Fibroblast of lung (primary cell): ENCODE measurements at regions not wholly inside any gene's neighbourhood (a gene's known extent, or its start where the extent isn't known, plus 50 kb on each side); places are given as distances from the start of the nearest gene placed in this dataset.

Source experiments
- DNase-seq, 2 donors: peaks; one replicate each; pipeline versions ENCODE4 v3.0.0 to v3.0.0-alpha.2; 2010; ENCODE audit warnings: low read depth in 2 of 2
- H2AFZ ChIP-seq: 2 replicates; pipeline ENCODE4 v1.5.1; 2012; ENCODE audit warnings: low read length, control low read depth, inconsistent platforms
- H3K27ac ChIP-seq: 2 replicates; pipeline ENCODE4 v1.5.1; 2011; ENCODE audit warnings: low read length, control low read depth; ENCODE audit not compliant: insufficient read depth
- H3K27me3 ChIP-seq: 2 replicates; pipeline ENCODE4 v1.5.1; 2011; ENCODE audit warnings: mild to moderate bottlenecking, low read length; ENCODE audit not compliant: control insufficient read depth, insufficient read depth
- H3K36me3 ChIP-seq: 2 replicates; pipeline ENCODE4 v1.5.1; 2011; ENCODE audit warnings: low read length; ENCODE audit not compliant: control insufficient read depth, insufficient read depth
- H3K4me1 ChIP-seq: 2 replicates; pipeline ENCODE4 v1.5.1; 2011; ENCODE audit warnings: low read length; ENCODE audit not compliant: control insufficient read depth, insufficient read depth; ENCODE audit errors: extremely low read depth
- H3K4me2 ChIP-seq: 2 replicates; pipeline ENCODE4 v1.5.1; 2011; ENCODE audit warnings: low read length, control low read depth; ENCODE audit not compliant: insufficient read depth; ENCODE audit errors: extremely low read depth
- H3K4me3 ChIP-seq, 4 experiments: fragments of 200-600 bp in 1 of 4; sonication (generic) in 1 of 4; replicated peaks in 1 of 4; 2 replicates each; pipeline ENCODE4 v1.5.1; 2011 to 2016; ENCODE audit warnings: low read length in 4 of 4, low read depth in 3 of 4, mild to moderate bottlenecking in 3 of 4, control low read depth in 2 of 4, inconsistent platforms in 1 of 4, mixed read lengths in 1 of 4; ENCODE audit not compliant: insufficient read depth in 1 of 4; ENCODE audit errors: control extremely low read depth in 1 of 4
- H3K79me2 ChIP-seq: 2 replicates; pipeline ENCODE4 v1.5.1; 2012; ENCODE audit warnings: mild to moderate bottlenecking, low read length, inconsistent platforms; ENCODE audit not compliant: control insufficient read depth, insufficient read depth
- H3K9ac ChIP-seq: 2 replicates; pipeline ENCODE4 v1.5.1; 2011; ENCODE audit warnings: mild to moderate bottlenecking, low read length, control low read depth; ENCODE audit not compliant: insufficient read depth
- H3K9me3 ChIP-seq: 2 replicates; pipeline ENCODE4 v1.5.1; 2012; ENCODE audit warnings: low read depth, low read length; ENCODE audit not compliant: control insufficient read depth, insufficient read depth
- H4K20me1 ChIP-seq: 2 replicates; pipeline ENCODE4 v1.5.1; 2011; ENCODE audit warnings: low read length; ENCODE audit not compliant: control insufficient read depth, insufficient read depth; ENCODE audit errors: extremely low read depth
- CTCF ChIP-seq, 2 donors: IDR thresholded peaks in 1 of 2; conservative IDR thresholded peaks in 1 of 2; 1 replicate in 1 of 2; 2 replicates in 1 of 2; pipeline ENCODE4 v1.5.1; 2011 to 2012; ENCODE audit warnings: low read length in 2 of 2, control low read depth in 1 of 2, inconsistent platforms in 1 of 2, low read depth in 1 of 2, mild to moderate bottlenecking in 1 of 2
- EZH2 ChIP-seq: IDR thresholded peaks from 2 replicates; pipeline ENCODE4 v1.5.1; 2012; ENCODE audit warnings: low read length, control low read depth, mild to moderate bottlenecking; ENCODE audit errors: missing control alignments

DNA sequence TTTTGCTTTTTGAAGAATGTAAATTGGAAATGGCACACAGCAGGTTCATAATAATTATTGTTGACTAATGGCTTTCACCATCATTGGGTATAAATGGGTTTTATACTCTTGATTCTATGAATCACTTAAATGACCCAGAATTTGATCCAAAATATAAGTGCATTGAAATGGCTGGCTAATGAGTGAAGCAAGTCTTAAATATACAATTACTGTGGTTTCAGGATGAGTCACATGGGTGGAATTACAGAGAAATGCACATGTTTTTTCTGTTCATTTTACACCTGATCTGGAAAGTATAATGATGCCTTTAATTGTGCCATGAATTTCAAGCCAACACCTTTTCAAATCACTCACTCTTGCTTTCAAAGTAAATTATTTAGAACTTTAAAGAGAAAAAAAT lies 380.8 kb upstream of the CD180 start:
- H3K4me3 ChIP-seq: no peak overlapping the region
- no peak overlapping the region for H3K27ac ChIP-seq
- no peaks in the 10 kb centered on the region for H3K4me1 ChIP-seq
- H3K9ac ChIP-seq: no peak overlapping the region
- no peaks in the 10 kb centered on the region for H3K79me2 ChIP-seq
- no peaks in the 10 kb centered on the region for H3K27me3 ChIP-seq
- no peak overlapping the region for H3K4me2 ChIP-seq
- H4K20me1 ChIP-seq: no peaks in the 10 kb centered on the region
- no peaks in the 10 kb centered on the region for H3K9me3 ChIP-seq
- no peaks in the 10 kb centered on the region for H3K36me3 ChIP-seq
- no peak overlapping the region for H2AFZ ChIP-seq
- TF ChIP-seq EZH2 (no peak), CTCF (conservative IDR thresholded peaks at IDR 0.05 in 1 of 2, IDR thresholded peaks at IDR 0.05 in 1 of 2; ENCODE audit: low read depth in 1 of 2, low read length in 2 of 2) (no peak)
- peak; percentile 80 to 82 for DNase-seq

DNA sequence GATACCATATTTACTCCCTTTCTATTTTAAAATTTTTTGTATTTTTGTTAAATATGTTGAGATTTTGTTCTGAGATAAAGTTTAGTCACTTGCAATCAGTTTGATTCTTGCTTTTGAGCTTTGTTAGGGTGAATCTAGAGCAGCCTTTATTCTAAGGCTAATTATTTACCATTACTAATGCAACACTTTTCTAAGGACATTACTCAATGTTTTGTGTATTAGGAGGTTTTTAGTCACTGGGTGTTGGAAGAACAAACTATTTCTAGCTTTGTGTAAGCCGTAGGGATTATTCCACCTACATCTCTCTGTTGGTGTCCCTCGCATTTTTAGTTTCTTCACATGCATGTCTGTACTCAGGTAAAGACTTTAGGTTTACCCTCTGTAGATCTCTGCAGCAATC lies 379.5 kb upstream of the CD180 start:
- no peaks in the 10 kb centered on the region for H3K79me2 ChIP-seq
- no peak for TF ChIP-seq EZH2
- no peak for TF ChIP-seq CTCF (conservative IDR thresholded peaks at IDR 0.05 in 1 of 2, IDR thresholded peaks at IDR 0.05 in 1 of 2; ENCODE audit: low read depth in 1 of 2, low read length in 2 of 2)
- H2AFZ ChIP-seq: no peak overlapping the region
- no peaks in the 10 kb centered on the region for H3K4me1 ChIP-seq
- H3K4me2 ChIP-seq: no peak overlapping the region
- no peaks in the 10 kb centered on the region for H4K20me1 ChIP-seq
- no peaks in the 10 kb centered on the region for H3K27me3 ChIP-seq
- no peak overlapping the region for H3K9ac ChIP-seq
- H3K27ac ChIP-seq: no peak overlapping the region
- H3K36me3 ChIP-seq: no peaks in the 10 kb centered on the region
- H3K4me3 ChIP-seq: no peak overlapping the region
- DNase-seq: no peak
- H3K9me3 ChIP-seq: no peaks in the 10 kb centered on the region

DNA sequence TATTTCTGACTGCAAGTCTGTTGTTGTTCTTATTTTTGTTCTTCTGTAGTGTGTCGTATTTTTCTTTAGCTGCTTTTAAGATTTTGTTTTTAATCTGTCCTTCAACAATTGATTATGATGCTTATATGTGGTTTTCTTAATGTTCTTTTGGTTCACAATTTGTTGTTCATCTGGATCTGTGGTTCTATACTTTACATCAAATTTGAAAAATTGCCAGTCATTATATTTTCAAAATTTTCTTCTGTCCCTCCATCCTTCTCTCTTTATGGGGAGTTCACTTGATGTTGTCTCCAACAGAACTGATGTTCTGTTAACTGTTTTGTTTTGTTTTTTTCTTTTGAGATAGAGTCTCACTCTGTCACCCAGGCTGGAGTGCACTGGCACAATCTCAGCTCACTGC lies 378.5 kb upstream of the CD180 start:
- Histone ChIP-seq H3K79me2 (no peaks in the 10 kb centered on the region), H3K4me1 (no peaks in the 10 kb centered on the region), H3K4me2 (no peak overlapping the region), H3K9ac (no peak overlapping the region), H3K27me3 (no peaks in the 10 kb centered on the region), H3K9me3 (no peaks in the 10 kb centered on the region), H3K4me3 (no peak overlapping the region), H4K20me1 (no peaks in the 10 kb centered on the region), H2AFZ (no peak overlapping the region), H3K27ac (no peak overlapping the region), H3K36me3 (no peaks in the 10 kb centered on the region)
- no peak for DNase-seq
- no peak for TF ChIP-seq CTCF (conservative IDR thresholded peaks at IDR 0.05 in 1 of 2, IDR thresholded peaks at IDR 0.05 in 1 of 2; ENCODE audit: low read depth in 1 of 2, low read length in 2 of 2)
- no peak for TF ChIP-seq EZH2
